AG09309 (cell line): ENCODE measurements at regions not wholly inside any gene's neighbourhood (a gene's known extent, or its start where the extent isn't known, plus 50 kb on each side); places are given as distances from the start of the nearest gene placed in this dataset.
"Not testable (repeated sequence)": the region's sequence is repeated elsewhere in the genome, so short reads cannot be mapped to it uniquely, and the experiment has no call there.

ENCODE experiments used
- DNase-seq: peaks from one replicate; pipeline ENCODE4 v3.0.0-alpha.2; 2010; ENCODE audit warnings: low read depth
- H3K4me3 ChIP-seq: 2 replicates; pipeline ENCODE4 v1.5.1; 2011; ENCODE audit warnings: mild to moderate bottlenecking, low read depth, low read length, moderate library complexity; ENCODE audit not compliant: control insufficient read depth
- TF ChIP-seq, protein P1 (sequence below): IDR thresholded peaks from 2 replicates; pipeline ENCODE4 v1.5.1; 2011; ENCODE audit warnings: mild to moderate bottlenecking, low read depth, low read length, inconsistent platforms; ENCODE audit not compliant: insufficient read depth, control insufficient read depth; ENCODE audit errors: missing control alignments

DNA sequence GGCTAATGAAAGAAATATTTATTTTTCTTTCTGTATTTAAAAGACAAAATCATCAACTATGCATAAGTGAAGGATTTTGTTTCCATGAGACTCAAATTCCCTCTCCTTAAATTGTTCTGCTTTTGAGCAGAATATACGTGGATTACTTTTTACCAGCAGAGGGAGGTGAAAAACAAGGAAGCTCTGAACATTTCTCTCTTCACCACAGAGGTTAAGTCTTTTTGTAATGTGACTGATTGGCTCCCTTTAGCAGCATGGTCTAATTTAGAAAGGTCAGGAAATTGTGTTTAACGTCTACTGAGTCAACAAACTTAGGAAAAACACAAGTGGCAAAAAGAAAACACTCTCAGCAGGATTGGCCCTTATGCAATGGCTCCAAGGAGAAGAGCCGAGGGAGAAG is 55.1 kb upstream of the F9 start:
- DNase-seq = no peak
- TF ChIP-seq, protein P1, sequence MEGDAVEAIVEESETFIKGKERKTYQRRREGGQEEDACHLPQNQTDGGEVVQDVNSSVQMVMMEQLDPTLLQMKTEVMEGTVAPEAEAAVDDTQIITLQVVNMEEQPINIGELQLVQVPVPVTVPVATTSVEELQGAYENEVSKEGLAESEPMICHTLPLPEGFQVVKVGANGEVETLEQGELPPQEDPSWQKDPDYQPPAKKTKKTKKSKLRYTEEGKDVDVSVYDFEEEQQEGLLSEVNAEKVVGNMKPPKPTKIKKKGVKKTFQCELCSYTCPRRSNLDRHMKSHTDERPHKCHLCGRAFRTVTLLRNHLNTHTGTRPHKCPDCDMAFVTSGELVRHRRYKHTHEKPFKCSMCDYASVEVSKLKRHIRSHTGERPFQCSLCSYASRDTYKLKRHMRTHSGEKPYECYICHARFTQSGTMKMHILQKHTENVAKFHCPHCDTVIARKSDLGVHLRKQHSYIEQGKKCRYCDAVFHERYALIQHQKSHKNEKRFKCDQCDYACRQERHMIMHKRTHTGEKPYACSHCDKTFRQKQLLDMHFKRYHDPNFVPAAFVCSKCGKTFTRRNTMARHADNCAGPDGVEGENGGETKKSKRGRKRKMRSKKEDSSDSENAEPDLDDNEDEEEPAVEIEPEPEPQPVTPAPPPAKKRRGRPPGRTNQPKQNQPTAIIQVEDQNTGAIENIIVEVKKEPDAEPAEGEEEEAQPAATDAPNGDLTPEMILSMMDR = peak; percentile 0
- no peak overlapping the region for H3K4me3 ChIP-seq

DNA sequence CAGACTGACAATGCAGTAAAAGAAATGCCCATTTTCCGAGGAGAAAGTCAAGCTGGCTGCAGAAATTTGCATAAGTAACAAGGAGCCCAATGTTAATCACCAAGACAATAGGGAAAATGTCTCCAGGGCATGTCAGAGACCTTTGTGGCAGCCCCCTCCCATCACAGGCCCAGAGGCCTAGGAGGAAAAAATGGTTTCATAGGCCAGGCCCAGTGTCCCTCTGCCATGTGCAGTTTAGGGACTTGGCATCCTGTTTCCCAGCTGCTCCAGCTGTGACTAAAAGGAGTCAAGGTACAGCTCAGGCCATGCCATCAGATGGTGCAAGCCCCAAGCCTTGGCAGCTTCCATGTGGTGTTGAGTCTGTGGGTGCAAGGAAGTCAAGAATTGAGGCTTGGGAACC is 68.6 kb upstream of the F9 start:
- H3K4me3 ChIP-seq, DNase-seq: not testable (repeated sequence)

DNA sequence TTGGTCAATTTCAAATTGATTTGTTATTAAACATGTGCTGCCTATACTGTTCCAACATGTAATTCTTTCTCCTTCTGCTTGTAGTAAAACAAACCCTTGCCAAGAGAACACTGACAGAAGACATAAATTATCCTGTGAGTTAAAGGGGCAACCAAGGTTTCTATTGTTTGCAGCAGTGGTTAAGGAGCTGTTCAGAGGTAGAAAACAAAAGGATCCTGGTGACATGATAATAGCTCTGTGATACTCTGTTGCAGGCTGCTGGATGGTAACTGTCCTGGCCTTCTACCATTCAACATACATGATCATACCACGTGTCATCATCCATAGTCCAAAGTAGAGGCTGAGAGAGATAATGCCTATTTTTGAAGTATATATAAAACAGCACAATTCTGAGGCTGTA is 75.8 kb upstream of the F9 start:
- no peak overlapping the region for H3K4me3 ChIP-seq
- no peak for DNase-seq
- TF ChIP-seq, protein P1 = no peak

DNA sequence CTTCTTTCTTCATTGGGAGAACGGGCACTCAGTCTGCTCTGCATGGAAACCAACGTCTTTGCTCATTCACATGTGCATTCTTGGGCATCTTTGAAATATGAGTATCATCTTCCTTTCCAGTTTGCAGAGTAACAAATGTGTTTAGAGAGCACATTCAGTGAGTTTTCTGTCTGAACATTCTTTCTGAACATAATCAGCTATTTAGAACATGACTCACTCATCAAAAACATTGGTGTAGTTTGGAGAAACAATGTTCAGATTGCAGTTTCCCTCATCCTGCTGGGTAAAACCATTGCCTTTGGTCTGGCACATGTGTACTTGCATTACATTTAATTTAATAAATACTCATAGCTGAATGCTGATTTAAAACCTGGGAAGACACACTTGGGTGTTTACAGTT is 81.5 kb upstream of the F9 start:
- no peak for DNase-seq
- no peak overlapping the region for H3K4me3 ChIP-seq
- TF ChIP-seq, protein P1 = no peak

DNA sequence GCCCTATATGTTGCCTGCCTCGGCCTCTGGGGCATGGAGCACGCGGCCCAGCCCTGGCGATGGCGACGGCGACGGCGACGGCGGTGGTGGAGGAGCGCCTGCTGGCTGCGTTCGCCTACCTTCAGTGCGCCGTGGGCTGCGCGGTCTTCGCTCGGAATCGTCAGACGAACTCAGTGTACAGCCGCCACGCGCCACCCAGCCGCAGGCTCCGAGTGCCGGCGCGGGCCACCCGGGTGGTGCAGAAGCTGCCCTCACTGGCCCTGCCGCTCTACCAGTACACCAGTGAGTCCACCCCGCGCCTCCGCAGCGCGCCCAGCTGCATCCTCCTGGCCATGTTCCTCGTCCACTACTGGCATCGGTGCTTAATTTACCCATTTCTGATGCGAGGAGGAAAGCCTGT is 83.7 kb upstream of the F9 start:
- H3K4me3 ChIP-seq = no peak overlapping the region
- TF ChIP-seq, protein P1 = no peak
- DNase-seq = no peak

DNA sequence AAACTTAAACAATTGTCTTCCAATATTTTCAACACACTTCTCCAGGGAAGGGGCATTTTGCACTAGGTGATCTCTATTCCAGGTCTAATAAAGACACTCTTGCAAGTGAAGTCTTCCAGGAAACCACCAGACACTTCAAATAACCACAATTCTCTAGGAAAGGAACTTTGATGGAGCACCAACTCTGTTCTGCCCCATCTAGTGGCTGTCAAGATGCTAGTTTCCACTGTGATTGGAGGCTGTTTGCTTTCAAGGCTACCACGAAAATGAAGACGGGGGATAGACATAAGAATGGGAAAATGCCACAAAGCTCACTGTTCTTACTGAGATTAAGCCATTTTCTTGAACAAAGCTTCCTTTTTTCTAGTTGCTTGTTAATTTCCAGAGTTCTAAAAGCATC is 100.6 kb upstream of the F9 start:
- no peak for DNase-seq
- no peak overlapping the region for H3K4me3 ChIP-seq
- TF ChIP-seq, protein P1 = no peak

DNA sequence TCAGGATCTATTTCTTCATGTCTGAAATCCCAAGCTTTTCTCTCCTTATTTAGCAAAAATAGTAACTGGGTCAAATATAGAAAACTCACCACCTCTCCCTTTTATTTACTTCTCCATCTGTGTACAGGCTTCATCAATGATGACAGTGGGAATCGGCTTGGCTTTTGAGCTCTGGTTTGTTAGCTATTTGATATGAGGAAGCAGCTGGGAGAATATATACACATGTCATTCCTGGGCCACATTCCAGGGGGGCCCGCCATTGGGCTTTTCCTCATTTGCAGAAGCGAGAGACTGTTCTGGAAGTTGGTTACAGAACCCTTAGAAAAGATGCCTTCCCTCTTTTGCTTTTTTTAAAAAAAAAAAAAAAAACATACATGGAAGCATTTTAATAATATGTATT is 107.4 kb upstream of the F9 start:
- DNase-seq = no peak
- TF ChIP-seq, protein P1 = no peak
- no peak overlapping the region for H3K4me3 ChIP-seq

DNA sequence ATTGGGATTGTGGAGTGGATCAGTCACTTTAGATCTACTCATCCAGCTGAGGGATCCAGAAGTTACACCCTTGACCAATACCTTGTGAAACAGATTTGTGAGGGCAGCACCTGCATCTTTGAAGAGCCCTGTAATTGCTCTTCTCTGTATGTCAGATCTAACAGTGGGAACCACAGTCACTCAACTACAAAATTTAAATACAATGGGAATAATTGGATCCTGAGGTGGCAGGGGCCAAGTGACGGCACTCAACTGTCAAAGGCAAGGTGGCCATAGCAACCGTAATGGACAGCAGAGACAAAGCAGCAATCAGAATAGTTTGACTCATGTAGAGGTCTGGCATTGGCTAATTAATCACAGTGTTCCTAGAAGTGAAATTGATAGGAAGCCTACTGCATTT is 132.3 kb upstream of the F9 start:
- DNase-seq, H3K4me3 ChIP-seq: not testable (repeated sequence)
